MM.1S (cell line): ENCODE measurements at regions not wholly inside any gene's neighbourhood (a gene's known extent, or its start where the extent isn't known, plus 50 kb on each side); places are given as distances from the start of the nearest gene placed in this dataset.

Source experiments
- CTCF ChIP-seq: fragments of 300-600 bp; sonication (generic); IDR thresholded peaks from 2 replicates; pipeline ENCODE4 v1.5.1; 2016; ENCODE audit warnings: antibody characterized with exemption, low read length, mixed read lengths
- EZH2 ChIP-seq: fragments of 300-600 bp; sonication (generic); optimal IDR thresholded peaks from 2 replicates; pipeline ENCODE3; 2017; ENCODE audit warnings: low read depth, mild to moderate bottlenecking, antibody characterized with exemption, low read length, mixed read lengths
- EZH2phosphoT487 ChIP-seq: fragments of 300-600 bp; sonication (generic); IDR thresholded peaks from 2 replicates; pipeline ENCODE4 v1.6.1; 2018; ENCODE audit warnings: antibody characterized with exemption, low read length

GRCh38 chr5:174844971-174845370 is 120.6 kb downstream of the MSX2 start:
- TF ChIP-seq CTCF (no peak), EZH2phosphoT487 (no peak), EZH2 (no peak)
